ES-I3 (cell line): ENCODE measurements at regions not wholly inside any gene's neighbourhood (a gene's known extent, or its start where the extent isn't known, plus 50 kb on each side); places are given as distances from the start of the nearest gene placed in this dataset.
"Not testable (repeated sequence)": the region's sequence is repeated elsewhere in the genome, so short reads cannot be mapped to it uniquely, and the experiment has no call there.

Experiments
- H3K36me3 ChIP-seq: 2 replicates; pipeline ENCODE4 v1.6.1; 2013; ENCODE audit warnings: mild to moderate bottlenecking, low read length, control low read depth, moderate library complexity; ENCODE audit not compliant: insufficient read depth
- H3K4me1 ChIP-seq: 2 replicates; pipeline ENCODE4 v1.6.1; 2013; ENCODE audit warnings: mild to moderate bottlenecking, control low read depth, low read length; ENCODE audit not compliant: insufficient read depth
- H3K9ac ChIP-seq: 2 replicates; pipeline ENCODE4 v1.6.1; 2013; ENCODE audit warnings: low read depth, mild to moderate bottlenecking, low read length, moderate library complexity
- H3K9me3 ChIP-seq: 2 replicates; pipeline ENCODE4 v1.6.1; 2013; ENCODE audit warnings: mild to moderate bottlenecking, low read length, moderate library complexity; ENCODE audit not compliant: control insufficient read depth, insufficient read depth

- Histone ChIP-seq H3K4me1 (no peaks in the 10 kb centered on the region), H3K9ac (no peak overlapping the region), H3K36me3 (no peaks in the 10 kb centered on the region), H3K9me3 (no peaks in the 10 kb centered on the region)
Observed at GRCh38 chr3:29026286-29026685, 254.6 kb upstream of the RBMS3 start.

- Histone ChIP-seq H3K4me1 (no peaks in the 10 kb centered on the region), H3K36me3 (no peaks in the 10 kb centered on the region), H3K9me3 (no peaks in the 10 kb centered on the region), H3K9ac (no peak overlapping the region)
Observed at GRCh38 chr3:29026959-29027358, 253.9 kb upstream of the RBMS3 start.

DNA sequence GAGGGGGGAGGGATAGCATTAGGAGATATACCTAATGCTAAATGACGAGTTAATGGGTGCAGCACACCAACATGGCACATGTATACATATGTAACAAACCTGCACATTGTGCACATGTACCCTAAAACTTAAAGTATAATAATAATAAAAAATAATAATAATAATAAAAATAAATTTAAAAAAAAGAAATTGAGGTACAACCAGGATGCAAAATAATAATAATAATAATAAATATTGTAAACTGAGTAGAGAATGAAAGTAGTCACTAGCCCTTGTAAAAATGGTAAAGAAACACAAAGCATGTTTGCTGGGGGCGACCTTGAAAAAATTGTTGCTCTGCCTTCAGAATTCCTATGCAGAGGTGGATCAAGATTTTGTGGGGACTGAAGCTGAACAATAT, 249.7 kb upstream of the RBMS3 start:
- H3K4me1 ChIP-seq, H3K36me3 ChIP-seq, H3K9ac ChIP-seq, H3K9me3 ChIP-seq: not testable (repeated sequence)

GRCh38 chr3:29033511-29033910, 247.4 kb upstream of the RBMS3 start:
- Histone ChIP-seq H3K9ac (no peak overlapping the region), H3K4me1 (no peaks in the 10 kb centered on the region), H3K36me3 (no peaks in the 10 kb centered on the region), H3K9me3 (no peaks in the 10 kb centered on the region)

DNA sequence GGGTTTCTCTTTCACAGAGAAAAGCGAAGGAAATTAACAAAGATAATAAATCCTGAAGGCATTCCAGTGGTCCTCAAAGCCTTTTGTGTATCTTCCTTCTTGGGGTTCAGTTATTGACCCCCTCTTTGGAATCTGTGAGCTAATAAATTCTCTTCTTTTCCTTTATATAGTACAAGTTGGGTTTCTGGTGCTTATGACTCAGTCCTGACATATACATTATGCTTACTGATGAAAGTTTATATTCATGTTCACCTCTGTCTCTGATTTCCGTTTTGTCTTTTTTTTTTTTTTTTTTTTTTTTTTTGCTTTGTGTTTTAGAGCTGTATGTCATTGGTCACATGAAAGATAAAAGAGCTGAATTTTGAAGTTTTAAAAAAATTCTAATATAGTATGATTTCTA, 230.7 kb upstream of the RBMS3 start:
- no peaks in the 10 kb centered on the region for H3K4me1 ChIP-seq
- no peak overlapping the region for H3K9ac ChIP-seq
- no peaks in the 10 kb centered on the region for H3K36me3 ChIP-seq
- no peaks in the 10 kb centered on the region for H3K9me3 ChIP-seq

GRCh38 chr3:29057326-29057725, 223.5 kb upstream of the RBMS3 start:
- Histone ChIP-seq H3K9ac (no peak overlapping the region), H3K9me3 (peaks cover 3% of the 10 kb centered on the region; the same call in 1 of the 2 replicates), H3K36me3 (no peaks in the 10 kb centered on the region)

DNA sequence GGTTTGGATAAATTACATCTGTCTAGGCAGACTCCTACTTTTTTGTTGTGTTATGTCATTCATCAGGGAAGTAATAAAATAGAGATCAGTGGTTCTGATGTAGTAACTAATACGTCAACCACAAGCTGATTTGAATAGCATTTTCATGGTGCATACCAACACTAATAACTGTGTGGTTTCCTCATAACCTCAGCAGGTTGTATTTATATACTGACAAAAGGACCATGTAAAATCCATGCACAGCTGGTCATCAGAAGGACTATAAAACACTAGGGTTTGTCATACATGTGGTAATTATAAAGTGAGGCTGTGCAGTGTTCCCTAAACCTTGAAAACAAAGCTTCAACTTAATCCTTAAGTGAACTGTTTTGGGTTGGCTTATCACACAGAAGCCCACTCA, 216.8 kb upstream of the RBMS3 start:
- H3K4me1 ChIP-seq: no peaks in the 10 kb centered on the region
- H3K9me3 ChIP-seq: no peaks in the 10 kb centered on the region
- no peaks in the 10 kb centered on the region for H3K36me3 ChIP-seq
- no peak overlapping the region for H3K9ac ChIP-seq

More at GRCh38 chr3:29057326-29057725, 223.5 kb upstream of the RBMS3 start:
- H3K4me1 ChIP-seq: no peaks in the 10 kb centered on the region

GRCh38 chr3:29065211-29065785, 215.6 kb upstream of the RBMS3 start:
- Histone ChIP-seq H3K36me3 (no peaks in the 10 kb centered on the region), H3K9me3 (no peaks in the 10 kb centered on the region), H3K9ac (no peak overlapping the region), H3K4me1 (no peaks in the 10 kb centered on the region)

DNA sequence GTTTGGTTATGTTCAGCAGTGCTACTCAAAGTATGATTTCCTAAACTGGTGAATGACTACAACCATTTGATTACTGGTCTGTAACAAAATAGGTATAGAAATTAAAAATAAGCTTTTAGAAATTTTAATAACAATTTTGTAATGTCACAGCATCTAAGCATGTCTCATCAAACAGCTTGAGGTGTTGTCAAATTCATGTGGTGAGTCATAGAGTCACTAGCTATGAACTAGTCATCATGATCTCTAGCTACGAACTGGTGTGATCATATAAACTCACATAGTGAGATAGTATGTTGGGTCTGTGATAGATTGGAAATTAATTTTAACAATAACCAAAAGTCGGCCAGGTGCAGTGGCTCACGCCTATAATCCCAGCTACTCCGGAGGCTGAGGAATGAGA, 213.9 kb upstream of the RBMS3 start:
- H3K36me3 ChIP-seq: no peaks in the 10 kb centered on the region
- no peak overlapping the region for H3K9ac ChIP-seq
- H3K9me3 ChIP-seq: no peaks in the 10 kb centered on the region
- no peaks in the 10 kb centered on the region for H3K4me1 ChIP-seq

GRCh38 chr3:29070959-29071634, 209.8 kb upstream of the RBMS3 start:
- H3K4me1 ChIP-seq: no peaks in the 10 kb centered on the region
- no peaks in the 10 kb centered on the region for H3K36me3 ChIP-seq
- no peaks in the 10 kb centered on the region for H3K9me3 ChIP-seq
- H3K9ac ChIP-seq: no peak overlapping the region

GRCh38 chr3:29072611-29073010, 208.3 kb upstream of the RBMS3 start:
- Histone ChIP-seq H3K4me1 (no peaks in the 10 kb centered on the region), H3K9me3 (no peaks in the 10 kb centered on the region), H3K9ac (no peak overlapping the region), H3K36me3 (no peaks in the 10 kb centered on the region)

GRCh38 chr3:29077356-29077755, 203.5 kb upstream of the RBMS3 start:
- no peaks in the 10 kb centered on the region for H3K9me3 ChIP-seq
- H3K9ac ChIP-seq: no peak overlapping the region
- no peaks in the 10 kb centered on the region for H3K36me3 ChIP-seq
- H3K4me1 ChIP-seq: no peaks in the 10 kb centered on the region

GRCh38 chr3:29079358-29079757, 201.5 kb upstream of the RBMS3 start:
- Histone ChIP-seq H3K36me3 (no peaks in the 10 kb centered on the region), H3K4me1 (no peaks in the 10 kb centered on the region), H3K9ac (no peak overlapping the region), H3K9me3 (no peaks in the 10 kb centered on the region)

DNA sequence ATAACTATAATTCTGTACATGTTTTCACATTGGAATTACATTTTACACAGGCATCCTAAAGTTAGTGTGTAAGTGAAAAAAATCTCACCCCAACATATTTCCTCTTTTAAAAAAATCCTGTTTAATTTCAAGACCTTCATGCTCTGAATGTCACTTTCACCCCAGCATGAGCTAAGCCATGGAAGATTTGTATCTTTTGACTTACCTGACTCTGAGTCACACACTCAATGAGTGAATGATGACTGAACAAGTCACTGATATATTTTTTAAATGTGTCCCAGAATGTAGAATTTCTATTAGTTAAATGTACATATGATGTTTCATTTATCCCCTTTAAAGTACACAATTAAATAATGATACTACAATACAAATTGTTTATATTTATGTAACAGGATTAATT, 199.9 kb upstream of the RBMS3 start:
- no peaks in the 10 kb centered on the region for H3K4me1 ChIP-seq
- H3K36me3 ChIP-seq: no peaks in the 10 kb centered on the region

GRCh38 chr3:29083081-29083480, 197.8 kb upstream of the RBMS3 start:
- Histone ChIP-seq H3K36me3 (no peaks in the 10 kb centered on the region), H3K4me1 (no peaks in the 10 kb centered on the region), H3K9ac (no peak overlapping the region), H3K9me3 (no peaks in the 10 kb centered on the region)

More for the DNA sequence above, 199.9 kb upstream of the RBMS3 start:
- no peaks in the 10 kb centered on the region for H3K9me3 ChIP-seq
- no peak overlapping the region for H3K9ac ChIP-seq
